Activated CD8-positive, alpha-beta memory T cell treated with anti-CD3 and anti-CD28 coated beads for 1 hour (primary cell): ENCODE measurements at regions not wholly inside any gene's neighbourhood (a gene's known extent, or its start where the extent isn't known, plus 50 kb on each side); places are given as distances from the start of the nearest gene placed in this dataset.
"Not testable (repeated sequence)": the region's sequence is repeated elsewhere in the genome, so short reads cannot be mapped to it uniquely, and the experiment has no call there.

ENCODE experiments used
- DNase-seq, 2 donors: peaks; one replicate each; pipeline ENCODE4 v3.0.0-alpha.2; 2020; ENCODE audit warnings: low read depth in 1 of 2; ENCODE audit errors: extremely low read depth in 1 of 2

- not testable (repeated sequence) for DNase-seq
These were observed 262.4 kb downstream of the ZNF37A start for GRCh38 chr10:38356527-38356926.

- DNase-seq: not testable (repeated sequence)
These were observed 268.4 kb downstream of the ZNF37A start for GRCh38 chr10:38362514-38362913.

- not testable (repeated sequence) for DNase-seq
These were observed 269.9 kb downstream of the ZNF37A start for GRCh38 chr10:38364073-38364472.

- not testable (repeated sequence) for DNase-seq
These were observed 271.8 kb downstream of the ZNF37A start for GRCh38 chr10:38365917-38366316.

- not testable (repeated sequence) for DNase-seq
These were observed 289.7 kb downstream of the ZNF37A start for GRCh38 chr10:38383800-38384199.

GRCh38 chr10:38386869-38387268, 292.7 kb downstream of the ZNF37A start:
- DNase-seq: not testable (repeated sequence)

- DNase-seq: not testable (repeated sequence)
These were observed 296.6 kb downstream of the ZNF37A start for GRCh38 chr10:38390725-38391124.

- not testable (repeated sequence) for DNase-seq
These were observed 301.3 kb downstream of the ZNF37A start for GRCh38 chr10:38395465-38395864.

GRCh38 chr10:38396178-38396954, 302.2 kb downstream of the ZNF37A start:
- not testable (repeated sequence) for DNase-seq

- DNase-seq: not testable (repeated sequence)
These were observed 307.4 kb downstream of the ZNF37A start for GRCh38 chr10:38401565-38401964.

- peak; percentile 70 to 86 for DNase-seq
These were observed 308.6 kb downstream of the ZNF37A start for GRCh38 chr10:38402442-38403346.

- not testable (repeated sequence) for DNase-seq
These were observed 309.4 kb downstream of the ZNF37A start for GRCh38 chr10:38403347-38404117.

- not testable (repeated sequence) for DNase-seq
These were observed 329.5 kb downstream of the ZNF37A start for GRCh38 chr10:38423634-38424033.

GRCh38 chr10:38430242-38430641, 336.1 kb downstream of the ZNF37A start:
- not testable (repeated sequence) for DNase-seq

- DNase-seq: not testable (repeated sequence)
These were observed 343.2 kb downstream of the ZNF37A start for GRCh38 chr10:38437359-38437758.

- not testable (repeated sequence) for DNase-seq
These were observed 354.6 kb downstream of the ZNF37A start for GRCh38 chr10:38448614-38449355.

- not testable (repeated sequence) for DNase-seq
These were observed 355.5 kb downstream of the ZNF37A start for GRCh38 chr10:38449618-38450017.

- DNase-seq: not testable (repeated sequence)
These were observed 356.4 kb downstream of the ZNF37A start for GRCh38 chr10:38450372-38451057.

- DNase-seq: not testable (repeated sequence)
These were observed 357.3 kb downstream of the ZNF37A start for GRCh38 chr10:38451306-38451967.
